Esophagus muscularis mucosa (tissue), 3 donors: ENCODE measurements at regions not wholly inside any gene's neighbourhood (a gene's known extent, or its start where the extent isn't known, plus 50 kb on each side); places are given as distances from the start of the nearest gene placed in this dataset.

Source experiments
- POLR2A ChIP-seq: fragments of 450-650 bp; IDR thresholded peaks from one replicate; pipeline ENCODE4 v1.6.1; 2017; ENCODE audit warnings: antibody characterized with exemption, moderate library complexity, mild to moderate bottlenecking, low read depth
- POLR2AphosphoS5 ChIP-seq, 2 donors: sonication (generic); formaldehyde crosslinking; IDR thresholded peaks; one replicate each; pipeline ENCODE4 v1.6.1; 2017; ENCODE audit warnings: antibody characterized with exemption in 2 of 2
- TF ChIP-seq, protein P1 (sequence below), 3 experiments: fragments of 200-600 bp in 2 of 3; fragments of 450-650 bp in 1 of 3; sonication (generic) in 2 of 3; IDR thresholded peaks; one replicate each; pipeline ENCODE4 v1.5.1; 2017 to 2019; ENCODE audit warnings: antibody characterized with exemption in 3 of 3, mild to moderate bottlenecking in 2 of 3, moderate library complexity in 1 of 3

GRCh38 chr2:237150831-237151375, 65.2 kb downstream of the COPS8 start:
- TF ChIP-seq, protein P1, sequence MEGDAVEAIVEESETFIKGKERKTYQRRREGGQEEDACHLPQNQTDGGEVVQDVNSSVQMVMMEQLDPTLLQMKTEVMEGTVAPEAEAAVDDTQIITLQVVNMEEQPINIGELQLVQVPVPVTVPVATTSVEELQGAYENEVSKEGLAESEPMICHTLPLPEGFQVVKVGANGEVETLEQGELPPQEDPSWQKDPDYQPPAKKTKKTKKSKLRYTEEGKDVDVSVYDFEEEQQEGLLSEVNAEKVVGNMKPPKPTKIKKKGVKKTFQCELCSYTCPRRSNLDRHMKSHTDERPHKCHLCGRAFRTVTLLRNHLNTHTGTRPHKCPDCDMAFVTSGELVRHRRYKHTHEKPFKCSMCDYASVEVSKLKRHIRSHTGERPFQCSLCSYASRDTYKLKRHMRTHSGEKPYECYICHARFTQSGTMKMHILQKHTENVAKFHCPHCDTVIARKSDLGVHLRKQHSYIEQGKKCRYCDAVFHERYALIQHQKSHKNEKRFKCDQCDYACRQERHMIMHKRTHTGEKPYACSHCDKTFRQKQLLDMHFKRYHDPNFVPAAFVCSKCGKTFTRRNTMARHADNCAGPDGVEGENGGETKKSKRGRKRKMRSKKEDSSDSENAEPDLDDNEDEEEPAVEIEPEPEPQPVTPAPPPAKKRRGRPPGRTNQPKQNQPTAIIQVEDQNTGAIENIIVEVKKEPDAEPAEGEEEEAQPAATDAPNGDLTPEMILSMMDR (IDR thresholded peaks at IDR 0.05): no peak
- TF ChIP-seq POLR2A (no peak), POLR2AphosphoS5 (IDR thresholded peaks at IDR 0.05) (no peak)
